Sigmoid colon (tissue), 6 donors: ENCODE measurements at regions not wholly inside any gene's neighbourhood (a gene's known extent, or its start where the extent isn't known, plus 50 kb on each side); places are given as distances from the start of the nearest gene placed in this dataset.

Source experiments
- DNase-seq: peaks from one replicate; pipeline ENCODE4 v3.0.0-alpha.2; 2019
- H3K27ac ChIP-seq, 4 donors: fragments of 200-600 bp; sonication (generic); one replicate each; pipeline ENCODE4 v1.5.1; 2016 to 2019; ENCODE audit warnings: mild to moderate bottlenecking in 1 of 4
- H3K27me3 ChIP-seq, 3 donors: fragments of 200-600 bp; sonication (generic); one replicate each; pipeline ENCODE4 v1.5.1; 2019; ENCODE audit warnings: mild to moderate bottlenecking in 1 of 3
- H3K36me3 ChIP-seq, 4 donors: fragments of 200-600 bp; sonication (generic); one replicate each; pipeline ENCODE4 v1.5.1; 2016 to 2019
- H3K4me1 ChIP-seq, 4 donors: fragments of 200-600 bp; sonication (generic); one replicate each; pipeline ENCODE4 v1.5.1; 2017 to 2019
- H3K4me3 ChIP-seq, 4 donors: fragments of 200-600 bp; sonication (generic); one replicate each; pipeline ENCODE4 v1.5.1; 2017 to 2019; ENCODE audit warnings: mild to moderate bottlenecking in 2 of 4, moderate library complexity in 1 of 4
- H3K9me3 ChIP-seq, 4 donors: fragments of 200-600 bp in 3 of 4; sonication (generic) in 3 of 4; one replicate each; pipeline versions ENCODE4 v1.5.1 to v1.6.1; 2013 to 2019
- CTCF ChIP-seq, 4 experiments: fragments of 450-650 bp in 3 of 4; fragments of 200-600 bp in 1 of 4; IDR thresholded peaks; one replicate each; pipeline ENCODE4 v1.5.1; 2016 to 2019; ENCODE audit warnings: antibody characterized with exemption in 4 of 4, mild to moderate bottlenecking in 3 of 4, moderate library complexity in 2 of 4
- EP300 ChIP-seq, 4 donors: sonication (generic); formaldehyde crosslinking; IDR thresholded peaks; one replicate each; pipeline ENCODE4 v1.6.1; 2017; ENCODE audit warnings: antibody characterized with exemption in 4 of 4
- POLR2A ChIP-seq, 2 donors: fragments of 450-650 bp; IDR thresholded peaks; one replicate each; pipeline ENCODE4 v1.6.1; 2016; ENCODE audit warnings: antibody characterized with exemption in 2 of 2, mild to moderate bottlenecking in 2 of 2, moderate library complexity in 2 of 2
- POLR2AphosphoS5 ChIP-seq, 4 donors: sonication (generic); formaldehyde crosslinking; IDR thresholded peaks; one replicate each; pipeline ENCODE4 v1.6.1; 2017; ENCODE audit warnings: antibody characterized with exemption in 4 of 4
- WGBS, 2 donors: extraction: QIAGEN DNeasy Blood & Tissue Kit; methylation state at CpG; one replicate each; pipeline ENCODE4 v1.1.7; 2013; 5-methylcytosine and 5-hydroxymethylcytosine counted together
- intact Hi-C: fragments of 100-400 bp; cut with DNase I; formaldehyde crosslinking; loops from one replicate; pipeline ENCODE4 v1.15.1; 2023
- donor health status: healthy with polysubstance abuse.
- donor health status: healthy.

DNA sequence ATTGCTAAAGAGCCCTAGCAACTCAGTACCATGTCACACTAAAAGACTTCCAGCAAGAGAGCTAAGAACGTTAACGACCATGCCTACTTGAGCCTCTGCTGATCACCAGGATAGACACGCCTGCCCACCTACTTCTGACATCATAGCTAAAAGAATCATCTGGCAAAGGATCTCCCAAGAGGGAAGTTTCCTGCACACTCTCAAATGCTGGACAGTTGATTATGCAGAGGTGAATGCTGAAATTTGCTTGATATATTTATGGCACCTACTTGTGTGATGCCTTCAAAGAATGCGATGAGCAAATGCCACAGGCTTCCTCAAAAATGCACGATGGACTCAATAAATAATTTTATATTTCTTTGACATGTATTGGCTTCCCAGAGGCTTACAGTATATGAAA, 113.6 kb downstream of the GALC start:
- intact Hi-C loops, result no loop called here
- TF ChIP-seq CTCF (IDR thresholded peaks at IDR 0.05) (no peak), EP300 (IDR thresholded peaks at IDR 0.05) (no peak), POLR2AphosphoS5 (IDR thresholded peaks at IDR 0.05) (no peak), POLR2A (IDR thresholded peaks at IDR 0.05) (no peak)
- Histone ChIP-seq H3K4me1 (no peaks in the 10 kb centered on the region), H3K4me3 (no peak overlapping the region), H3K36me3 (no peaks in the 10 kb centered on the region), H3K9me3 (no peaks in the 10 kb centered on the region), H3K27me3 (no peaks in the 10 kb centered on the region), H3K27ac (no peak overlapping the region)
- no peak for DNase-seq
- WGBS, 2 donors, result 85 to 86% methylated on average over 5 of the region's 5 CpGs

DNA sequence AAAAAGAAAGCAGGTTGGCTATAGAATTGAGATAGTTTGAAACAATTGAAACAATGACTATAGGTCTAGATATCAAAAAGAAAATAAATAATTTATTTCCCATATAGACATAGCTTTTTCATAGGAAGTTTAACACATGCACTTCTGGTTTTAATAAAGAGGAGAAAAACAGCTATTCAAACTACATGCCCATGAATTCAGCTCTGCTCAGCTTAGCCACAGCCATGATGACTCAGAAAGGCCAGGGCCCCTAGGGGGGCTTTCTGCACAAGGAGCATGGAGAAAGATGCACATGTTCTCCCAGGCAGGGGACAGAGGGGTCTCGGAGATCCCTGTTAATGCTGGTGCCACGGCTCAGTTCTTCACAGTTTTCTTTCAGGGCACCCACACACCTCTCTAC, 114.0 kb downstream of the GALC start:
- TF ChIP-seq CTCF (IDR thresholded peaks at IDR 0.05) (no peak), POLR2AphosphoS5 (IDR thresholded peaks at IDR 0.05) (no peak), POLR2A (IDR thresholded peaks at IDR 0.05) (no peak), EP300 (IDR thresholded peaks at IDR 0.05) (no peak)
- H3K9me3 ChIP-seq, result no peaks in the 10 kb centered on the region
- DNase-seq, result no peak
- intact Hi-C loops, result no loop called here
- WGBS, 2 donors, result 40 to 60% methylated on average over 2 of the region's 2 CpGs
- H3K4me3 ChIP-seq, result no peak overlapping the region
- no peaks in the 10 kb centered on the region for H3K27me3 ChIP-seq
- no peak overlapping the region for H3K27ac ChIP-seq
- H3K4me1 ChIP-seq, result no peaks in the 10 kb centered on the region
- H3K36me3 ChIP-seq, result no peaks in the 10 kb centered on the region

DNA sequence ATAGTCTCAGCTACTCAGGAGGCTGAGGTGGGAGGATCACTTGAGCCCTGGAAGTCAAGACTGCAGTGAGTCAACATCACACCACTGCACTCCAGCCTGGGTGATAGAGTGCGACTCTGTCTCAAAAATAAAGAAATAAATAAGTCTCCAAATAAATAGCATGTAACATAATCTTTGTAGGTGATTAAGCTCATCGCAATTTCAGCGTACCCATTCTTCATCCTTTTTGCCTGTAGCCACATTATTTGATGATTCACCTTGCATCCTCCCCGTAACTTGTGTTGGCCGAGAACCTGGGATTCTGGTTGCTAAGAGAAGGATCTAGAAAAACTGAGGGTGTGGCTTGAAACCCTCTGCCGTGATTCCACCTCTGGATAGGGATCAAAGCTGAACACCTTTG, 115.1 kb downstream of the GALC start:
- Histone ChIP-seq H3K27me3 (no peaks in the 10 kb centered on the region), H3K4me1 (no peaks in the 10 kb centered on the region), H3K27ac (no peak overlapping the region), H3K36me3 (no peaks in the 10 kb centered on the region), H3K9me3 (no peaks in the 10 kb centered on the region), H3K4me3 (no peak overlapping the region)
- TF ChIP-seq CTCF (IDR thresholded peaks at IDR 0.05) (no peak), POLR2AphosphoS5 (IDR thresholded peaks at IDR 0.05) (no peak), EP300 (IDR thresholded peaks at IDR 0.05) (no peak), POLR2A (IDR thresholded peaks at IDR 0.05) (no peak)
- intact Hi-C loops, result no loop called here
- no peak for DNase-seq
- 82 to 92% methylated on average over 6 of the region's 6 CpGs for WGBS, 2 donors

DNA sequence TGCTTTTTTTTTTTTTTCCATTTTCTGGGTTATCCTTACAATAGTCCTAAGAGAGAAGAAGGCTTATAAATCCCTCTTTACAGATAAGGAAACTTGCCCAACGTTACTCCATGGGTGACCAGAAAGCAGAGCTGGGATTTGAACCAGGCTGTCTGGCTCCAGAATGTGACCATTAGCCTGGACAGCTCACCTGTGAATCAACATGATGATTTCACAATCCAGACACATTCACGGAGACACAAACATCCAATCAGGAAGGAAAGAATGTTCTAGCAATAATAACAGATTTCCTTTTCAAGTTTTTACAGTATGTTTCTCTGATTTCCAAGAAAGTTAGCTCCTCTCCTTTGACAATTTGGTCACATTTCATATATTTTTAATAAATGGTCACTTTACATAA, 118.3 kb downstream of the GALC start:
- TF ChIP-seq CTCF (IDR thresholded peaks at IDR 0.05) (no peak), EP300 (IDR thresholded peaks at IDR 0.05) (no peak), POLR2A (IDR thresholded peaks at IDR 0.05) (no peak), POLR2AphosphoS5 (IDR thresholded peaks at IDR 0.05) (no peak)
- Histone ChIP-seq H3K36me3 (no peaks in the 10 kb centered on the region), H3K9me3 (no peaks in the 10 kb centered on the region), H3K4me1 (no peaks in the 10 kb centered on the region), H3K27ac (no peak overlapping the region), H3K27me3 (no peaks in the 10 kb centered on the region), H3K4me3 (no peak overlapping the region)
- 26 to 52% methylated on average over 2 of the region's 2 CpGs for WGBS, 2 donors
- no peak for DNase-seq
- intact Hi-C loops, result no loop called here

- no peaks in the 10 kb centered on the region for H3K4me1 ChIP-seq
- H3K36me3 ChIP-seq, result no peaks in the 10 kb centered on the region
- intact Hi-C loops, result no loop called here
- no peak overlapping the region for H3K4me3 ChIP-seq
- H3K27me3 ChIP-seq, result no peaks in the 10 kb centered on the region
- DNase-seq, result no peak
- WGBS, 2 donors, result 87 to 88% methylated on average over 1 of the region's 1 CpG
- no peak for TF ChIP-seq EP300 (IDR thresholded peaks at IDR 0.05)
- TF ChIP-seq POLR2AphosphoS5 (IDR thresholded peaks at IDR 0.05), result no peak
- TF ChIP-seq CTCF (IDR thresholded peaks at IDR 0.05), result no peak
- TF ChIP-seq POLR2A (IDR thresholded peaks at IDR 0.05), result no peak
- H3K27ac ChIP-seq, result no peak overlapping the region
- no peaks in the 10 kb centered on the region for H3K9me3 ChIP-seq
Measured at GRCh38 chr14:87873741-87874140, 119.2 kb downstream of the GALC start.
